AG09319 (cell line): ENCODE measurements at regions not wholly inside any gene's neighbourhood (a gene's known extent, or its start where the extent isn't known, plus 50 kb on each side); places are given as distances from the start of the nearest gene placed in this dataset.

Source experiments
- DNase-seq: peaks from one replicate; pipeline ENCODE4 v3.0.0-alpha.2; 2010; ENCODE audit warnings: low read depth; ENCODE audit errors: extremely low read depth
- CTCF ChIP-seq: IDR thresholded peaks from 2 replicates; pipeline ENCODE4 v1.5.1; 2011; ENCODE audit warnings: low read depth, mild to moderate bottlenecking, inconsistent platforms, low read length, moderate library complexity

GRCh38 chr10:8288600-8288999 lies 234.1 kb downstream of the GATA3 start:
- no peak for DNase-seq
- TF ChIP-seq CTCF, result no peak

GRCh38 chr10:8289186-8289924 lies 234.9 kb downstream of the GATA3 start:
- no peak for DNase-seq
- no peak for TF ChIP-seq CTCF

GRCh38 chr10:8294779-8295178 lies 240.3 kb downstream of the GATA3 start:
- DNase-seq, result no peak

GRCh38 chr10:8295311-8295710 lies 240.8 kb downstream of the GATA3 start:
- no peak for DNase-seq
- no peak for TF ChIP-seq CTCF

More at GRCh38 chr10:8294779-8295178, 240.3 kb downstream of the GATA3 start:
- TF ChIP-seq CTCF, result no peak

- DNase-seq, result no peak
- TF ChIP-seq CTCF, result no peak
Observed at GRCh38 chr10:8296090-8296733, 241.7 kb downstream of the GATA3 start.

- no peak for DNase-seq
- TF ChIP-seq CTCF, result no peak
Observed at GRCh38 chr10:8296734-8297101, 242.2 kb downstream of the GATA3 start.

- TF ChIP-seq CTCF, result no peak
- no peak for DNase-seq
Observed at GRCh38 chr10:8297107-8297506, 242.6 kb downstream of the GATA3 start.
